Caco-2 (cell line): ENCODE measurements at regions not wholly inside any gene's neighbourhood (a gene's known extent, or its start where the extent isn't known, plus 50 kb on each side); places are given as distances from the start of the nearest gene placed in this dataset.

Experiments used
- BruUV-seq: library from RNA; stranded (reverse); fragments of 400-500 nt; replicated peaks from 2 replicates; lab custom pipeline; 2021; lab: Mats Ljungman, UMichigan
- CTCF ChIA-PET: fragments of 300-600 bp; sonication (Branson Sonifier 250); formaldehyde crosslinking; loops from one replicate; lab custom pipeline; 2022; ENCODE audit warnings: antibody characterized with exemption; lab: Charles Lee
- POLR2A ChIA-PET: fragments of 300-600 bp; sonication (Branson Sonifier 250); formaldehyde crosslinking; loops from one replicate; lab custom pipeline; 2022; ENCODE audit warnings: antibody characterized with exemption; lab: Charles Lee
- DNase-seq, 2 experiments: peaks; one replicate each; pipeline versions ENCODE4 v3.0.0 to v3.0.0-alpha.2; 2020 to 2022
- H3K27me3 ChIP-seq: replicated peaks from 2 replicates; pipeline ENCODE4 v1.6.0; 2011; ENCODE audit warnings: low read length; ENCODE audit not compliant: control insufficient read depth, insufficient read depth
- H3K36me3 ChIP-seq: 2 replicates; pipeline ENCODE4 v1.5.1; 2011; ENCODE audit warnings: low read length; ENCODE audit not compliant: control insufficient read depth, insufficient read depth
- H3K4me1 ChIP-seq: fragments of 250-450 bp; sonication (Bioruptor Pico); 2 replicates; pipeline ENCODE4 v1.5.1; 2020; ENCODE audit warnings: mild to moderate bottlenecking
- H3K4me3 ChIP-seq: 2 replicates; pipeline ENCODE4 v1.5.1; 2011; ENCODE audit warnings: low read depth, mild to moderate bottlenecking, control low read depth, low read length
- H3K9me3 ChIP-seq: fragments of 250-450 bp; sonication (Bioruptor Pico); 2 replicates; pipeline ENCODE4 v1.5.1; 2020; ENCODE audit warnings: mild to moderate bottlenecking, moderate library complexity
- H3K27ac Mint-ChIP-seq: one replicate; pipeline ENCODE4 v1.8.0; 2022; ENCODE audit warnings: mixed read lengths; ENCODE audit not compliant: unreplicated experiment
- H3K27me3 Mint-ChIP-seq: one replicate; pipeline ENCODE4 v1.8.0; 2022; ENCODE audit warnings: mixed read lengths; ENCODE audit not compliant: insufficient read depth, unreplicated experiment
- H3K36me3 Mint-ChIP-seq: one replicate; pipeline ENCODE4 v1.8.0; 2022; ENCODE audit warnings: mild to moderate bottlenecking, mixed read lengths; ENCODE audit not compliant: insufficient read depth, unreplicated experiment
- H3K4me1 Mint-ChIP-seq: one replicate; pipeline ENCODE4 v1.8.0; 2022; ENCODE audit warnings: low read depth, mixed read lengths; ENCODE audit not compliant: unreplicated experiment
- H3K4me3 Mint-ChIP-seq: one replicate; pipeline ENCODE4 v1.8.0; 2022; ENCODE audit warnings: mild to moderate bottlenecking, moderate library complexity, mixed read lengths; ENCODE audit not compliant: unreplicated experiment
- H3K9me3 Mint-ChIP-seq: one replicate; pipeline ENCODE4 v1.8.0; 2022; ENCODE audit warnings: mixed read lengths; ENCODE audit not compliant: unreplicated experiment
- CTCF ChIP-seq, 2 experiments: fragments of 200-600 bp in 1 of 2; IDR thresholded peaks; 1 replicate in 1 of 2; 2 replicates in 1 of 2; pipeline versions ENCODE4 v1.5.1 to v1.8.0; 2011 to 2022; ENCODE audit warnings: antibody characterized with exemption in 1 of 2, control low read depth in 1 of 2, inconsistent platforms in 1 of 2, low read depth in 1 of 2, low read length in 1 of 2, mild to moderate bottlenecking in 1 of 2, moderate library complexity in 1 of 2; ENCODE audit not compliant: insufficient read depth in 1 of 2, severe bottlenecking in 1 of 2, unreplicated experiment in 1 of 2
- intact Hi-C: fragments of 100-400 bp; cut with micrococcal nuclease; formaldehyde crosslinking; loops from one replicate; pipeline ENCODE4 v1.10.0; 2022; ENCODE audit not compliant: unreplicated experiment

- Mint-ChIP-seq H3K27me3 (no peaks in the 10 kb centered on the region), H3K4me1 (peaks cover 1% of the 10 kb centered on the region), H3K9me3 (peaks cover 2% of the 10 kb centered on the region), H3K27ac (no peak overlapping the region), H3K4me3 (no peak overlapping the region), H3K36me3 (no peaks in the 10 kb centered on the region)
- BruUV-seq, result no TSS peak
- intact Hi-C loops, result no loop called here
- ChIA-PET CTCF (no interaction called here), POLR2A (no interaction called here)
- H3K4me1 ChIP-seq, result 0 out of 2 replicates have a peak, but pooled peaks cover 10% of the 10 kb centered on the region
- DNase-seq, result no peak
- H3K27me3 ChIP-seq, result no peaks in the 10 kb centered on the region
- no peaks in the 10 kb centered on the region for H3K9me3 ChIP-seq
- no peak overlapping the region for H3K4me3 ChIP-seq
- TF ChIP-seq CTCF (IDR thresholded peaks at IDR 0.05; ENCODE audit: insufficient read depth in 1 of 2, low read depth in 1 of 2, low read length in 1 of 2, severe bottlenecking in 1 of 2, unreplicated experiment in 1 of 2), result no peak
- H3K36me3 ChIP-seq, result no peaks in the 10 kb centered on the region
These were observed 364.4 kb downstream of the RND3 start for GRCh38 chr2:150122871-150123613.

- no peaks in the 10 kb centered on the region for H3K27me3 ChIP-seq
- H3K36me3 ChIP-seq, result no peaks in the 10 kb centered on the region
- intact Hi-C loops, result no loop called here
- H3K27me3 Mint-ChIP-seq, result no peaks in the 10 kb centered on the region
- H3K36me3 Mint-ChIP-seq, result no peaks in the 10 kb centered on the region
- no TSS peak for BruUV-seq
- 0 out of 2 replicates have a peak, but pooled peaks cover 10% of the 10 kb centered on the region for H3K4me1 ChIP-seq
- no peak overlapping the region for H3K27ac Mint-ChIP-seq
- no peaks in the 10 kb centered on the region for H3K9me3 ChIP-seq
- no peak for TF ChIP-seq CTCF (IDR thresholded peaks at IDR 0.05; ENCODE audit: insufficient read depth in 1 of 2, low read depth in 1 of 2, low read length in 1 of 2, severe bottlenecking in 1 of 2, unreplicated experiment in 1 of 2)
- no peaks in the 10 kb centered on the region for H3K4me1 Mint-ChIP-seq
- no peaks in the 10 kb centered on the region for H3K9me3 Mint-ChIP-seq
- H3K4me3 ChIP-seq, result no peak overlapping the region
- POLR2A ChIA-PET, result no interaction called here
- H3K4me3 Mint-ChIP-seq, result no peak overlapping the region
- CTCF ChIA-PET, result no interaction called here
- DNase-seq, result no peak
These were observed 365.3 kb downstream of the RND3 start for GRCh38 chr2:150122156-150122555.

- Histone ChIP-seq H3K4me3 (no peak overlapping the region), H3K27me3 (no peaks in the 10 kb centered on the region), H3K36me3 (no peaks in the 10 kb centered on the region), H3K9me3 (no peaks in the 10 kb centered on the region), H3K4me1 (0 out of 2 replicates have a peak, but pooled peaks cover 10% of the 10 kb centered on the region)
- no peak overlapping the region for H3K4me3 Mint-ChIP-seq
- no peaks in the 10 kb centered on the region for H3K36me3 Mint-ChIP-seq
- no peak for TF ChIP-seq CTCF (IDR thresholded peaks at IDR 0.05; ENCODE audit: insufficient read depth in 1 of 2, low read depth in 1 of 2, low read length in 1 of 2, severe bottlenecking in 1 of 2, unreplicated experiment in 1 of 2)
- no peaks in the 10 kb centered on the region for H3K27me3 Mint-ChIP-seq
- no peaks in the 10 kb centered on the region for H3K4me1 Mint-ChIP-seq
- intact Hi-C loops, result no loop called here
- no TSS peak for BruUV-seq
- ChIA-PET CTCF (no interaction called here), POLR2A (no interaction called here)
- no peak overlapping the region for H3K27ac Mint-ChIP-seq
- DNase-seq, result no peak
- no peaks in the 10 kb centered on the region for H3K9me3 Mint-ChIP-seq
These were observed 367.0 kb downstream of the RND3 start for GRCh38 chr2:150120326-150120955.
